Panc1 (cell line): ENCODE measurements at regions not wholly inside any gene's neighbourhood (a gene's known extent, or its start where the extent isn't known, plus 50 kb on each side); places are given as distances from the start of the nearest gene placed in this dataset.

Source experiments
- ATAC-seq: fragments of 200-7000 bp; cut with Tn5 transposase; 2 replicates; pipeline ENCODE4 v1.9.1; 2020; ENCODE audit warnings: mild to moderate bottlenecking, moderate library complexity
- BruUV-seq: library from RNA; stranded (reverse); fragments of 400-500 nt; replicated peaks from 2 replicates; lab custom pipeline; 2021; lab: Mats Ljungman, UMichigan
- CTCF ChIA-PET: fragments of 300-600 bp; sonication (Branson Sonifier 250); formaldehyde crosslinking; loops from one replicate; lab custom pipeline; 2022; ENCODE audit warnings: antibody characterized with exemption; lab: Charles Lee
- POLR2A ChIA-PET: fragments of 300-600 bp; sonication (Branson Sonifier 250); formaldehyde crosslinking; loops from one replicate; lab custom pipeline; 2022; ENCODE audit warnings: antibody characterized with exemption; lab: Charles Lee
- DNase-seq: peaks from one replicate; pipeline ENCODE4 v3.0.0-alpha.2; 2010; ENCODE audit warnings: low read depth, low spot score
- H3K27ac ChIP-seq: 2 replicates; pipeline ENCODE4 v1.5.1; 2011; ENCODE audit warnings: mild to moderate bottlenecking, low read length, inconsistent platforms
- H3K27me3 ChIP-seq: fragments of 200-500 bp; sonication (Bioruptor generic); 2 replicates; pipeline ENCODE4 v1.6.0; 2014; ENCODE audit warnings: low read length, inconsistent platforms; ENCODE audit not compliant: control insufficient read depth, insufficient read depth
- H3K36me3 ChIP-seq: fragments of 200-500 bp; sonication (Bioruptor generic); 2 replicates; pipeline ENCODE4 v1.5.1; 2014; ENCODE audit warnings: inconsistent platforms, mild to moderate bottlenecking, low read length, moderate library complexity; ENCODE audit not compliant: control insufficient read depth, insufficient read depth
- H3K4me1 ChIP-seq: 2 replicates; pipeline ENCODE4 v1.5.1; 2011; ENCODE audit warnings: inconsistent platforms, mild to moderate bottlenecking, low read length, moderate library complexity; ENCODE audit not compliant: control insufficient read depth, insufficient read depth
- H3K4me3 ChIP-seq, 2 experiments: 2 replicates each; pipeline ENCODE4 v1.5.1; 2011 to 2012; ENCODE audit warnings: low read depth in 2 of 2, low read length in 2 of 2, mild to moderate bottlenecking in 2 of 2, inconsistent platforms in 1 of 2, moderate library complexity in 1 of 2
- H3K9me3 ChIP-seq: fragments of 200-500 bp; sonication (Bioruptor generic); 2 replicates; pipeline ENCODE4 v1.5.1; 2014; ENCODE audit warnings: low read depth, mild to moderate bottlenecking, inconsistent platforms, low read length, moderate library complexity; ENCODE audit not compliant: control insufficient read depth, insufficient read depth
- POLR2AphosphoS5 ChIP-seq: IDR thresholded peaks from 2 replicates; pipeline ENCODE4 v1.6.1; 2012; ENCODE audit warnings: mild to moderate bottlenecking, low read depth, low read length, moderate library complexity
- SIN3A ChIP-seq: IDR thresholded peaks from 2 replicates; pipeline ENCODE4 v1.6.1; 2012; ENCODE audit warnings: low read depth, mild to moderate bottlenecking, low read length, moderate library complexity, borderline replicate concordance; ENCODE audit not compliant: insufficient read depth
- TCF7L2 ChIP-seq: IDR thresholded peaks from 2 replicates; pipeline ENCODE4 v1.6.1; 2011; ENCODE audit warnings: mild to moderate bottlenecking, low read depth, low read length, inconsistent platforms
- in situ Hi-C: cut with HindIII; loops from 2 replicates; pipeline ENCODE4 v1.10.0; 2016; ENCODE audit warnings: low sequenced_read_pairs, low pct_unique_long_range_greater_than_20kb
- intact Hi-C: fragments of 100-400 bp; cut with micrococcal nuclease; formaldehyde crosslinking; loops from one replicate; pipeline ENCODE4 v1.10.0; 2022; ENCODE audit not compliant: unreplicated experiment
- TF ChIP-seq, protein P1 (sequence below): fragments of 450-650 bp; IDR thresholded peaks from 2 replicates; pipeline ENCODE4 v1.5.1; 2017; ENCODE audit warnings: mild to moderate bottlenecking
- TF ChIP-seq, protein P2 (sequence below), 2 experiments: IDR thresholded peaks; 2 replicates each; pipeline ENCODE4 v1.6.1; 2011 to 2012; ENCODE audit warnings: low read depth in 2 of 2, control low read depth in 1 of 2, low read length in 1 of 2, mild to moderate bottlenecking in 1 of 2, moderate library complexity in 1 of 2; ENCODE audit not compliant: insufficient read depth in 1 of 2

DNA sequence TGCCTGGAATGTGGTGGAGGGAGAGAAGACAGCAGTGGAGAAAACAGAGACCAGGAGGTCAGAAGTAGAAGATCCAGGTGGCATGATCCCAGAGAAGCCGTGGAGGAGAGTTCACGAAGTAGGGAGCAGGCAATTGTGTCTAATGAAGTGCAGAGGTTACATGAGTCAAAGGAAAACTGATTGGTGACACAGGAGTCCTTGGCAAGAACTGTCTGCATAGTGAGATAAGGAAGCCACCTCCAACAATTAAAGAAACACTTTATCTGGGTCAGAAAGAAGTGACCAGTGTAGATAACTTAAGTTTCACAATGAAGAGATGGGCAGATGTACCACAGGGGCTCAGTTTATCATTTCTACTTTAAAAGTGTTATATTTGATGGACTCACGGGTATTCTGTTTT lies 57.0 kb upstream of the PTH start:
- Histone ChIP-seq H3K4me1 (no peaks in the 10 kb centered on the region), H3K9me3 (no peaks in the 10 kb centered on the region), H3K36me3 (no peaks in the 10 kb centered on the region), H3K4me3 (no peak overlapping the region), H3K27me3 (no peaks in the 10 kb centered on the region), H3K27ac (no peak overlapping the region)
- intact Hi-C loops (no loop called here), in situ Hi-C loops (no loop called here)
- no peak for ATAC-seq
- no TSS peak for BruUV-seq
- DNase-seq: no peak
- TF ChIP-seq, protein P1, sequence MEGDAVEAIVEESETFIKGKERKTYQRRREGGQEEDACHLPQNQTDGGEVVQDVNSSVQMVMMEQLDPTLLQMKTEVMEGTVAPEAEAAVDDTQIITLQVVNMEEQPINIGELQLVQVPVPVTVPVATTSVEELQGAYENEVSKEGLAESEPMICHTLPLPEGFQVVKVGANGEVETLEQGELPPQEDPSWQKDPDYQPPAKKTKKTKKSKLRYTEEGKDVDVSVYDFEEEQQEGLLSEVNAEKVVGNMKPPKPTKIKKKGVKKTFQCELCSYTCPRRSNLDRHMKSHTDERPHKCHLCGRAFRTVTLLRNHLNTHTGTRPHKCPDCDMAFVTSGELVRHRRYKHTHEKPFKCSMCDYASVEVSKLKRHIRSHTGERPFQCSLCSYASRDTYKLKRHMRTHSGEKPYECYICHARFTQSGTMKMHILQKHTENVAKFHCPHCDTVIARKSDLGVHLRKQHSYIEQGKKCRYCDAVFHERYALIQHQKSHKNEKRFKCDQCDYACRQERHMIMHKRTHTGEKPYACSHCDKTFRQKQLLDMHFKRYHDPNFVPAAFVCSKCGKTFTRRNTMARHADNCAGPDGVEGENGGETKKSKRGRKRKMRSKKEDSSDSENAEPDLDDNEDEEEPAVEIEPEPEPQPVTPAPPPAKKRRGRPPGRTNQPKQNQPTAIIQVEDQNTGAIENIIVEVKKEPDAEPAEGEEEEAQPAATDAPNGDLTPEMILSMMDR: no peak
- TF ChIP-seq, protein P2, sequence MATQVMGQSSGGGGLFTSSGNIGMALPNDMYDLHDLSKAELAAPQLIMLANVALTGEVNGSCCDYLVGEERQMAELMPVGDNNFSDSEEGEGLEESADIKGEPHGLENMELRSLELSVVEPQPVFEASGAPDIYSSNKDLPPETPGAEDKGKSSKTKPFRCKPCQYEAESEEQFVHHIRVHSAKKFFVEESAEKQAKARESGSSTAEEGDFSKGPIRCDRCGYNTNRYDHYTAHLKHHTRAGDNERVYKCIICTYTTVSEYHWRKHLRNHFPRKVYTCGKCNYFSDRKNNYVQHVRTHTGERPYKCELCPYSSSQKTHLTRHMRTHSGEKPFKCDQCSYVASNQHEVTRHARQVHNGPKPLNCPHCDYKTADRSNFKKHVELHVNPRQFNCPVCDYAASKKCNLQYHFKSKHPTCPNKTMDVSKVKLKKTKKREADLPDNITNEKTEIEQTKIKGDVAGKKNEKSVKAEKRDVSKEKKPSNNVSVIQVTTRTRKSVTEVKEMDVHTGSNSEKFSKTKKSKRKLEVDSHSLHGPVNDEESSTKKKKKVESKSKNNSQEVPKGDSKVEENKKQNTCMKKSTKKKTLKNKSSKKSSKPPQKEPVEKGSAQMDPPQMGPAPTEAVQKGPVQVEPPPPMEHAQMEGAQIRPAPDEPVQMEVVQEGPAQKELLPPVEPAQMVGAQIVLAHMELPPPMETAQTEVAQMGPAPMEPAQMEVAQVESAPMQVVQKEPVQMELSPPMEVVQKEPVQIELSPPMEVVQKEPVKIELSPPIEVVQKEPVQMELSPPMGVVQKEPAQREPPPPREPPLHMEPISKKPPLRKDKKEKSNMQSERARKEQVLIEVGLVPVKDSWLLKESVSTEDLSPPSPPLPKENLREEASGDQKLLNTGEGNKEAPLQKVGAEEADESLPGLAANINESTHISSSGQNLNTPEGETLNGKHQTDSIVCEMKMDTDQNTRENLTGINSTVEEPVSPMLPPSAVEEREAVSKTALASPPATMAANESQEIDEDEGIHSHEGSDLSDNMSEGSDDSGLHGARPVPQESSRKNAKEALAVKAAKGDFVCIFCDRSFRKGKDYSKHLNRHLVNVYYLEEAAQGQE (IDR thresholded peaks at IDR 0.05; ENCODE audit: insufficient read depth in 1 of 2, low read depth in 2 of 2, low read length in 1 of 2): no peak
- TF ChIP-seq TCF7L2: no peak
- TF ChIP-seq SIN3A: no peak
- CTCF ChIA-PET: no interaction called here
- POLR2A ChIA-PET: no interaction called here

DNA sequence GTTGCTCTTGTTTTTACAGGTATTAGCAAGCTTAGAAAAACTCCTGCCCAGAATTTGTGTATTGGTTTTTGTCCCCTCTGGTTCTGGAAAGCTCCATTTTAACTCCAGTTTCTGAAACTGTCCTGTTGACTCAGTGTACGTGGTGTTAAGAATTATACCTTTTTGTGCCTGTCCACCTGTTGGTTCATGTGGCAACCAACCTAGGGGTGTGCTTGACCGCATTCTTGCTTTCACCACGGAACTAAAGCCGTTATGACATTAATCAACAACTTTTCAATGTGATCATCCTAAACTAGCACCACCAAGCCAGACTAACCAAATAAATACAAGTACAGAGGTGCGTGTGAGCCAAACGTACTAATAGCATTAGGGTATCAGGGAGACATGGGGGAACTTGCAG lies 56.0 kb upstream of the PTH start:
- TF ChIP-seq TCF7L2 (no peak), SIN3A (no peak), POLR2AphosphoS5 (no peak)
- TF ChIP-seq, protein P2 (IDR thresholded peaks at IDR 0.05; ENCODE audit: insufficient read depth in 1 of 2, low read depth in 2 of 2, low read length in 1 of 2): no peak
- TF ChIP-seq, protein P1: no peak
- DNase-seq: no peak
- no TSS peak for BruUV-seq
- ATAC-seq: no peak
- Histone ChIP-seq H3K4me1 (no peaks in the 10 kb centered on the region), H3K4me3 (no peak overlapping the region), H3K27ac (no peak overlapping the region), H3K36me3 (no peaks in the 10 kb centered on the region), H3K9me3 (no peaks in the 10 kb centered on the region), H3K27me3 (no peaks in the 10 kb centered on the region)
- ChIA-PET POLR2A (no interaction called here), CTCF (no interaction called here)
- intact Hi-C loops: no loop called here
- in situ Hi-C loops: no loop called here
